ENCODE measurements at regions not wholly inside any gene's neighbourhood (a gene's known extent, or its start where the extent isn't known, plus 50 kb on each side); places are given as distances from the start of the nearest gene placed in this dataset.
A peak's percentile ranks its signal among the peaks of the same experiment; 100 is the strongest.

- DNase-seq (ENCODE audit: low read depth), result no peak
- TF ChIP-seq, protein P1, sequence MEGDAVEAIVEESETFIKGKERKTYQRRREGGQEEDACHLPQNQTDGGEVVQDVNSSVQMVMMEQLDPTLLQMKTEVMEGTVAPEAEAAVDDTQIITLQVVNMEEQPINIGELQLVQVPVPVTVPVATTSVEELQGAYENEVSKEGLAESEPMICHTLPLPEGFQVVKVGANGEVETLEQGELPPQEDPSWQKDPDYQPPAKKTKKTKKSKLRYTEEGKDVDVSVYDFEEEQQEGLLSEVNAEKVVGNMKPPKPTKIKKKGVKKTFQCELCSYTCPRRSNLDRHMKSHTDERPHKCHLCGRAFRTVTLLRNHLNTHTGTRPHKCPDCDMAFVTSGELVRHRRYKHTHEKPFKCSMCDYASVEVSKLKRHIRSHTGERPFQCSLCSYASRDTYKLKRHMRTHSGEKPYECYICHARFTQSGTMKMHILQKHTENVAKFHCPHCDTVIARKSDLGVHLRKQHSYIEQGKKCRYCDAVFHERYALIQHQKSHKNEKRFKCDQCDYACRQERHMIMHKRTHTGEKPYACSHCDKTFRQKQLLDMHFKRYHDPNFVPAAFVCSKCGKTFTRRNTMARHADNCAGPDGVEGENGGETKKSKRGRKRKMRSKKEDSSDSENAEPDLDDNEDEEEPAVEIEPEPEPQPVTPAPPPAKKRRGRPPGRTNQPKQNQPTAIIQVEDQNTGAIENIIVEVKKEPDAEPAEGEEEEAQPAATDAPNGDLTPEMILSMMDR (conservative IDR thresholded peaks at IDR 0.05; ENCODE audit: low read length), result no peak
- no peak overlapping the region for H3K4me3 ChIP-seq (ENCODE audit: low read length)
These were observed 444.9 kb downstream of the TMX3 start for GRCh38 chr18:68270017-68270416.

GRCh38 chr18:68267583-68267982 lies 447.3 kb downstream of the TMX3 start:
- peak; percentile 71 for DNase-seq (ENCODE audit: low read depth)
- TF ChIP-seq, protein P1 (conservative IDR thresholded peaks at IDR 0.05; ENCODE audit: low read length), result no peak
- H3K4me3 ChIP-seq (ENCODE audit: low read length), result no peak overlapping the region

GRCh38 chr18:68263481-68263880 lies 451.4 kb downstream of the TMX3 start:
- H3K4me3 ChIP-seq (ENCODE audit: low read length), result no peak overlapping the region
- peak; percentile 45 for DNase-seq (ENCODE audit: low read depth)
- TF ChIP-seq, protein P1 (conservative IDR thresholded peaks at IDR 0.05; ENCODE audit: low read length), result no peak

GRCh38 chr18:68262690-68263294 lies 452.1 kb downstream of the TMX3 start:
- no peak overlapping the region for H3K4me3 ChIP-seq (ENCODE audit: low read length)
- TF ChIP-seq, protein P1 (conservative IDR thresholded peaks at IDR 0.05; ENCODE audit: low read length), result no peak
- peak; percentile 83 for DNase-seq (ENCODE audit: low read depth)

DNA sequence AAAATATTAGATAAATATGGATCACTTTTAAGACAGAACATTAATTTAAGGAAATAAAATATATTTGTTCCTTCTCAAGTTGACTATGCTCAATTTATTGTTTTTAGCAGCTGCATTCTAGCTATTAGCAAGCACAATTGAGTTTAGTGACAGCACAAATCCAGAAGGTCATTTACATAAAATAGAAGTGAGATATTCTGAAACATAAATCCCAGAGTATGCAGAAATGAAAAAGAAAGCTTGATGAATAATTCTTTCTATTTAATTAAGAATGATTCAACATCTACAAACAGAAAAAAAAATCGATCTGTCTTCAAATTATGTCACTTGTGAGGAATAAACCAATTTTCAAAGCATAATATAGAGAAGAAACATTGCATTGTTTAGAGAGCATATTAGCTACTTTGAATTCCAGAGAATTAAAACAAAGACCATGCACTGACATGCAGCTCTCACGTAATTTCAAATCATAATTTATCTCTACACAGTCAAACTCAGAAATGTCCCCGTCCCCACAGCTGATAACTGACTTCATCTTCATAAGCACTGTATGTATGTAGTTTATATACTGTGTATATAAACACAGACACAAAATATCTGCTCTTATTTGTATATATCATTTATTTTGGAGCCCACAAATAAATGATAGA lies 458.4 kb downstream of the TMX3 start:
- DNase-seq (ENCODE audit: low read depth), result no peak
- TF ChIP-seq, protein P1 (conservative IDR thresholded peaks at IDR 0.05; ENCODE audit: low read length), result no peak
- no peak overlapping the region for H3K4me3 ChIP-seq (ENCODE audit: low read length)

GRCh38 chr18:68244786-68245185 lies 470.1 kb downstream of the TMX3 start:
- TF ChIP-seq, protein P1 (conservative IDR thresholded peaks at IDR 0.05; ENCODE audit: low read length), result no peak
- peak; percentile 43 for DNase-seq (ENCODE audit: low read depth)
- H3K4me3 ChIP-seq (ENCODE audit: low read length), result no peak overlapping the region

GRCh38 chr18:68241881-68242280 lies 473.0 kb downstream of the TMX3 start:
- TF ChIP-seq, protein P1 (conservative IDR thresholded peaks at IDR 0.05; ENCODE audit: low read length), result no peak
- no peak for DNase-seq (ENCODE audit: low read depth)
- no peak overlapping the region for H3K4me3 ChIP-seq (ENCODE audit: low read length)
